ENCODE measurements at regions not wholly inside any gene's neighbourhood (a gene's known extent, or its start where the extent isn't known, plus 50 kb on each side); places are given as distances from the start of the nearest gene placed in this dataset.

DNA sequence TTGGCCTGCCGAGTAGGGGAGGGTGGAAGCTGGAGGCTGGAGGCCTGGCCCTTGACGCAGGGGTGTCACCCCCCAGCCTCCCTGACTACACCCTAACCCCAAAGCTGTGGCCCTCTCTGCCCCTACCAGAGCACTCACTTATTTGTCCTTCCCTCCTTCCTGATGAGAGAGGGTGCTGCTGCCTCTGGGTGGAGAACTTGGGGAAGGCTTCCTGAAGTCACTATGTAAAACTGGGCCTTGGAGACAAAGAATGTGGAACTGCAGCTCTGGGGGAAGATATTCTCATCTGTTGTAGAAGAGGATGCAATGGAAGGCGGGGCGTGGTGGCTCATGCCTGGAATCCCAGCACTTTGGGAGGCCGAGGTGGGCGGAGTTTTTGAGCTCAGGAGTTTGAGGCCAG is 485.2 kb downstream of the ZNF536 start:
- Histone ChIP-seq H3K9me3 (ENCODE audit: control insufficient read depth, low read length) (no peaks in the 10 kb centered on the region), H3K4me3 (ENCODE audit: low read length) (no peak overlapping the region), H3K36me3 (ENCODE audit: control insufficient read depth, insufficient read depth, low read length) (no peaks in the 10 kb centered on the region), H3K27me3 (ENCODE audit: control insufficient read depth, insufficient read depth, low read length, poor library complexity, severe bottlenecking) (no peaks in the 10 kb centered on the region), H3K27ac (ENCODE audit: low read depth, low read length) (no peak overlapping the region), H3K9ac (ENCODE audit: extremely low read depth, low read length, poor library complexity, severe bottlenecking) (no peak overlapping the region), H3K4me1 (ENCODE audit: control insufficient read depth, insufficient read depth, low read length) (peaks cover 4% of the 10 kb centered on the region)
- Mint-ChIP-seq H3K27me3 (ENCODE audit: insufficient read depth) (no peaks in the 10 kb centered on the region), H3K27ac (peak overlapping the region; percentile 29), H3K9me3 (no peaks in the 10 kb centered on the region), H3K4me1 (peaks cover 2% of the 10 kb centered on the region), H3K4me3 (no peak overlapping the region), H3K36me3 (ENCODE audit: low read depth) (no peaks in the 10 kb centered on the region)
- WGBS, 2 experiments (ENCODE audit: insufficient coverage in 1 of 2, insufficient read length in 1 of 2) = 89 to 96% methylated on average over 3 to 6 of the region's 6 CpGs
- TF ChIP-seq CTCF (conservative IDR thresholded peaks at IDR 0.05) = no peak
- peak; percentile 63 for DNase-seq

DNA sequence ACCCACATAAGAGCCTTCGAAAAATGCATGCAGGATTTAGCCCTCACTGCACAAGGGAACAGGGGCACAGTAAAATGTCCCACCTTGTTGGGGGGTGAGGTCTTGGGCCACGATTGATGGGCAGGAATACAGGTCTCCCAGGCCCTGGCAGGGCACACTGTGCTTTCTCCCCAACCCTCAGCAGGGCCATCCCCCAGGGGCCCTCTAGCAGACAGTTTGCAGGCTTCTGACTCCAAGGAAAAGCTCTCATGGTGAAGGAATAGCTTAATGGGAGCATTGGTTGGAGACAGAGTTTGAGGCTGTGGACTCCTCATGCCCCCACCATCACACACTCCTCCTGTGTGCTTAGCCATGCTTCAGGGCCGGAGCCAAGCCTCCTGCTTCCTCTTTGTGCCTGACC is 484.6 kb downstream of the ZNF536 start:
- Histone ChIP-seq H3K9ac (ENCODE audit: extremely low read depth, low read length, poor library complexity, severe bottlenecking) (no peak overlapping the region), H3K9me3 (ENCODE audit: control insufficient read depth, low read length) (no peaks in the 10 kb centered on the region), H3K36me3 (ENCODE audit: control insufficient read depth, insufficient read depth, low read length) (no peaks in the 10 kb centered on the region), H3K27ac (ENCODE audit: low read depth, low read length) (no peak overlapping the region), H3K4me1 (ENCODE audit: control insufficient read depth, insufficient read depth, low read length) (peaks cover 4% of the 10 kb centered on the region), H3K4me3 (ENCODE audit: low read length) (no peak overlapping the region), H3K27me3 (ENCODE audit: control insufficient read depth, insufficient read depth, low read length, poor library complexity, severe bottlenecking) (no peaks in the 10 kb centered on the region)
- no peaks in the 10 kb centered on the region for H3K27me3 Mint-ChIP-seq (ENCODE audit: insufficient read depth)
- H3K36me3 Mint-ChIP-seq (ENCODE audit: low read depth) = no peaks in the 10 kb centered on the region
- H3K4me3 Mint-ChIP-seq = no peak overlapping the region
- no peaks in the 10 kb centered on the region for H3K9me3 Mint-ChIP-seq
- peaks cover 2% of the 10 kb centered on the region for H3K4me1 Mint-ChIP-seq
- WGBS, 2 experiments (ENCODE audit: insufficient coverage in 1 of 2, insufficient read length in 1 of 2) = 87 to 100% methylated on average over 1 to 3 of the region's 3 CpGs
- no peak for DNase-seq
- no peak for TF ChIP-seq CTCF (conservative IDR thresholded peaks at IDR 0.05)
- no peak overlapping the region for H3K27ac Mint-ChIP-seq

GRCh38 chr19:30856376-30856775 is 484.2 kb downstream of the ZNF536 start:
- Histone ChIP-seq H3K36me3 (ENCODE audit: control insufficient read depth, insufficient read depth, low read length) (no peaks in the 10 kb centered on the region), H3K27ac (ENCODE audit: low read depth, low read length) (no peak overlapping the region), H3K9me3 (ENCODE audit: control insufficient read depth, low read length) (no peaks in the 10 kb centered on the region), H3K4me3 (ENCODE audit: low read length) (no peak overlapping the region), H3K9ac (ENCODE audit: extremely low read depth, low read length, poor library complexity, severe bottlenecking) (no peak overlapping the region), H3K4me1 (ENCODE audit: control insufficient read depth, insufficient read depth, low read length) (peaks cover 4% of the 10 kb centered on the region), H3K27me3 (ENCODE audit: control insufficient read depth, insufficient read depth, low read length, poor library complexity, severe bottlenecking) (no peaks in the 10 kb centered on the region)
- Mint-ChIP-seq H3K4me3 (no peak overlapping the region), H3K27me3 (ENCODE audit: insufficient read depth) (no peaks in the 10 kb centered on the region), H3K36me3 (ENCODE audit: low read depth) (no peaks in the 10 kb centered on the region), H3K9me3 (no peaks in the 10 kb centered on the region), H3K27ac (no peak overlapping the region), H3K4me1 (peaks cover 2% of the 10 kb centered on the region)
- 95% methylated on average over 3 of the region's 3 CpGs; no CpG with 5 or more reads in 1 of the 2 experiments for WGBS, 2 experiments (ENCODE audit: insufficient coverage in 1 of 2, insufficient read length in 1 of 2)
- no peak for TF ChIP-seq CTCF (conservative IDR thresholded peaks at IDR 0.05)
- no peak for DNase-seq

All from endodermal cell (in vitro differentiated cells).